ENCODE measurements at regions not wholly inside any gene's neighbourhood (a gene's known extent, or its start where the extent isn't known, plus 50 kb on each side); places are given as distances from the start of the nearest gene placed in this dataset.

DNA sequence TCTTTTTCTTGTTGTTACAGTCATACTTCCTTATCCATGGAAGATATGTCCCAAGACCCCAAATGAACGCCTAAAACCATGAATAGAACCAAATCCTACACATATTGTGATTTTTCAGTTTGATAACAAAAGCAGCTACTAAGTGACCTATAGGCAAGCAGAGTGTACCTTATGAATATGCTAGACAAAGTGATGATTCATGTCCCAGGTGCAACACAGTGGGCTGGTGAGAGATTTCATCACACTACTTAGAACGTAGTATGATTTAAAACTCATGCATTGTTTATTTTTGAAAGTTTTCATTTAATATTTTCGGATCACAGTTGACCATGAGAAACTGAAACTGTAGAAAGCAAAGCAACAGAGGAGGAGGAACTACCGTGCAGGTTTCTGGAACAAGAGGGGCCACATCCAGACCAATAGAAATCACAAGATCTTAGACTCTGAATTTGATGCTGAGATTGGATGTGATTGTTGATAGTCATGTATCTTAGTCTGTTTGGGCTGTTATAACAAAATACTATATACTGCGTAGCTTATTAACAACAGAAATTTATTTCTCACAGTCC is 470.8 kb upstream of the VRK2 start:
- TF ChIP-seq CTCF (IDR thresholded peaks at IDR 0.05), result no peak
- no peak for TF ChIP-seq POLR2A (IDR thresholded peaks at IDR 0.05)
